ENCODE measurements at regions not wholly inside any gene's neighbourhood (a gene's known extent, or its start where the extent isn't known, plus 50 kb on each side); places are given as distances from the start of the nearest gene placed in this dataset.

DNA sequence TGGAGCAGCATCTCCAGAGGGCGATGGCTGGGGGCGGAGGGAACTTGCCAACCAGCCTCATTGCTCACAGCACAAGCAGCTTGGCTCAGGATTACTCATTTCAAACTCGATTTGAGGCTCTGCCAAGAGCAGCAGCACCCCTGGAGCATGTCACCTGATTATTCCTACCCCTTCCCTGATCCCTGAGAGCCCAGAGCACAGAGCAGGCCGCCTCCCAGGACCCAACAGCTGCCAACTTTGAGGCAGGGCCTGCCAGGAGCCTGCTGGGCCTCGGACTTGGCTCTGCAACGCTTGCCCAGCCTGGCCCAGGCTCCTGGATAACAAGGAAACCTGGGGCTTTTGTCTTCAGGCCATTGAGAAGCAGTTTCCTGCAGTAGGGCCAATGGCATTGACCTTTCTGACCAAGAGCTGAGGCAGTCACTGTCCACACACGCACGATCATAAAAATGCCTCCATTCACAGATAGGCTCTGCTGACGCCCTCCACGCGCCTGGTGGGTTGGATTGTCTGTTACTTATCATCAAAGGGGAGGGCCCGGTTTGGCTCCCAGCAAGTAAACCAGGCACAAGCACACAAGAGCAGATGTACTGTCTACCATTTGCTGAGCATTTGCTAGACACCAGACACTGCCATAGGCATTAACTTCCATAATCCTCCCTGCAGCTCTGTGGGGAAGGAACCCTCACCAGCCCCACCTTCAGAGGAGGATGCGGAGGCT is 406.6 kb upstream of the EEF2KMT start:
- H3K36me3 ChIP-seq (ENCODE audit: control insufficient read depth in 3 of 3, insufficient read depth in 2 of 3, low read depth in 1 of 3, low read length in 3 of 3): no peaks in the 10 kb centered on the region
- 25 to 48% (median 36%) methylated on average over 13 of the region's 13 CpGs for WGBS, 3 donors
- H3K27ac ChIP-seq (ENCODE audit: low read depth in 1 of 3, low read length in 2 of 3): no peak overlapping the region
- no peaks in the 10 kb centered on the region for H3K9me3 ChIP-seq (ENCODE audit: control insufficient read depth in 2 of 2, insufficient read depth in 1 of 2, low read depth in 1 of 2, low read length in 1 of 2)
- FAIRE-seq (no peak), DNase-seq (no peak)
- H3K4me3 ChIP-seq (ENCODE audit: low read depth in 1 of 3, low read length in 3 of 3): no peak overlapping the region
- H3K4me1 ChIP-seq (ENCODE audit: control insufficient read depth in 3 of 3, insufficient read depth in 2 of 3, low read depth in 1 of 3, low read length in 2 of 3): no peaks in the 10 kb centered on the region
- H3K27me3 ChIP-seq (ENCODE audit: control insufficient read depth in 3 of 3, insufficient read depth in 3 of 3, low read length in 3 of 3): no peaks in the 10 kb centered on the region

DNA sequence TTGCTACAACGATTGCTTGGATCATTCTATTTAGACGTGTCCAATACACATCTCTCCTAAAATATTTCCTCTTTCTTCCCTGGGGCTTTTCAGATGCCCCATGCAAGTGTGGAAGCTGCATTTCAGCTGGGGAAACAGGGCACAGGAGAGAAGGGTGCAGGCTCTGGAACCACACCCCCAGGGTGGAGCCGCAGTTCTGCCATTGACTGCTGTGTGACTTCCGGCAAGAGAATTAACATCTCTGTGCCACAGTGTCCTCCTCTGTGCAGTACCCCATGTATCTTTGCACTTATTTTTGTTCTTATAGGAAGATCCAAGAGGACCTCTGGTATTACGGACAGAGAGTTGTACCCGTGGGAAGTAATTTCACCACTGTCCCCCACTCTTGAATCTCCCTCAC is 405.3 kb upstream of the EEF2KMT start:
- Histone ChIP-seq H3K36me3 (ENCODE audit: control insufficient read depth in 3 of 3, insufficient read depth in 2 of 3, low read depth in 1 of 3, low read length in 3 of 3) (no peaks in the 10 kb centered on the region), H3K9me3 (ENCODE audit: control insufficient read depth in 2 of 2, insufficient read depth in 1 of 2, low read depth in 1 of 2, low read length in 1 of 2) (no peaks in the 10 kb centered on the region), H3K4me3 (ENCODE audit: low read depth in 1 of 3, low read length in 3 of 3) (no peak overlapping the region), H3K4me1 (ENCODE audit: control insufficient read depth in 3 of 3, insufficient read depth in 2 of 3, low read depth in 1 of 3, low read length in 2 of 3) (no peaks in the 10 kb centered on the region), H3K27ac (ENCODE audit: low read depth in 1 of 3, low read length in 2 of 3) (no peak overlapping the region), H3K27me3 (ENCODE audit: control insufficient read depth in 3 of 3, insufficient read depth in 3 of 3, low read length in 3 of 3) (no peaks in the 10 kb centered on the region)
- FAIRE-seq: no peak
- no peak for DNase-seq
- WGBS, 3 donors: 77 to 81% (median 78%) methylated on average over 6 of the region's 6 CpGs

- no peak overlapping the region for H3K4me3 ChIP-seq (ENCODE audit: low read depth in 1 of 3, low read length in 3 of 3)
- H3K9me3 ChIP-seq (ENCODE audit: control insufficient read depth in 2 of 2, insufficient read depth in 1 of 2, low read depth in 1 of 2, low read length in 1 of 2): no peaks in the 10 kb centered on the region
- H3K27me3 ChIP-seq (ENCODE audit: control insufficient read depth in 3 of 3, insufficient read depth in 3 of 3, low read length in 3 of 3): no peaks in the 10 kb centered on the region
- H3K27ac ChIP-seq (ENCODE audit: low read depth in 1 of 3, low read length in 2 of 3): no peak overlapping the region
- H3K4me1 ChIP-seq (ENCODE audit: control insufficient read depth in 3 of 3, insufficient read depth in 2 of 3, low read depth in 1 of 3, low read length in 2 of 3): no peaks in the 10 kb centered on the region
- no peaks in the 10 kb centered on the region for H3K36me3 ChIP-seq (ENCODE audit: control insufficient read depth in 3 of 3, insufficient read depth in 2 of 3, low read depth in 1 of 3, low read length in 3 of 3)
- DNase-seq: peak in 1 of 2 donors; percentile 15
- WGBS, 3 donors: 28 to 39% (median 30%) methylated on average over 7 of the region's 7 CpGs
- FAIRE-seq: no peak
These were observed 404.9 kb upstream of the EEF2KMT start for GRCh38 chr16:5502467-5502869.

DNA sequence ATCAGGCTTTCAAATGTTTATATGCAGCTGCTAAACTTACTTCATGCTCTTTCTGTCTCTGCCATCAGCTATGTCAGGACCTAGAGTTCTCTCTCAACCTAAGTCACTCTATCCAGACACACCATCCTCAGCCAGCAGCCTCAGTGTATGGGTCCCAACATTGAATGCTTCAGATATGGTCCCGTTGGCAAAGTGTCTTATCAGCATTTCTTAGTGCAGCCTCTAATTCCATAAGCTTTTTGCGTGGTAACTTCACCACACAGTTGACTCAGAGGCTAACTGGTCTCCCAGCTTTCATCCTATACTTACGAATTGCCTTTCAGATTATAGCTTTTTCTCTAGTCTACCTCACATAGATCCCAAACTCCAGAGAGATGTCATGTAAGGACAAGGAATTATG is 402.9 kb upstream of the EEF2KMT start:
- FAIRE-seq (no peak), DNase-seq (no peak)
- 69 to 75% (median 70%) methylated on average over 3 of the region's 3 CpGs for WGBS, 3 donors
- Histone ChIP-seq H3K27ac (ENCODE audit: low read depth in 1 of 3, low read length in 2 of 3) (no peak overlapping the region), H3K27me3 (ENCODE audit: control insufficient read depth in 3 of 3, insufficient read depth in 3 of 3, low read length in 3 of 3) (no peaks in the 10 kb centered on the region), H3K4me3 (ENCODE audit: low read depth in 1 of 3, low read length in 3 of 3) (no peak overlapping the region), H3K9me3 (ENCODE audit: control insufficient read depth in 2 of 2, insufficient read depth in 1 of 2, low read depth in 1 of 2, low read length in 1 of 2) (no peaks in the 10 kb centered on the region), H3K4me1 (ENCODE audit: control insufficient read depth in 3 of 3, insufficient read depth in 2 of 3, low read depth in 1 of 3, low read length in 2 of 3) (no peaks in the 10 kb centered on the region), H3K36me3 (ENCODE audit: control insufficient read depth in 3 of 3, insufficient read depth in 2 of 3, low read depth in 1 of 3, low read length in 3 of 3) (no peaks in the 10 kb centered on the region)

DNA sequence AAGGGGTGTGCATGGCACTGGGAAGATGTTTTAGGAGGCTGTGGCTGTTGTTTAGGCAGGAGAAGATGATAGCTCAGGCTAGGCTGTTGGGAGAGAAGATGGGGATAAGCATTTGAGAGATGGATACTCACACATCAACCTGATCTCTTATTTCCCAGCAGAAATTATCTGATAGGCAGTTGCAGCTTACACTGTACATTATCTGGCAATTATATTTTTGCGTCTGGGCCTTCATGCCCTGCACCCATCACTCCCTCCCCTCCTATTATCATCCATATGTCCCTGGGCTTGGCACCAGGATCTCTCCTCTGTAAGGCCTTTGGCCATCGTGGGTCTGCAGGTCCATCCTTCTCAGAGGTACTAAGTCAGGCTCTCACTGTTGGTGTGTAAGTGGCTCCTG is 401.0 kb upstream of the EEF2KMT start:
- no peak for FAIRE-seq
- no peaks in the 10 kb centered on the region for H3K9me3 ChIP-seq (ENCODE audit: control insufficient read depth in 2 of 2, insufficient read depth in 1 of 2, low read depth in 1 of 2, low read length in 1 of 2)
- 74 to 86% (median 80%) methylated on average over 2 of the region's 2 CpGs for WGBS, 3 donors
- H3K27me3 ChIP-seq (ENCODE audit: control insufficient read depth in 3 of 3, insufficient read depth in 3 of 3, low read length in 3 of 3): no peaks in the 10 kb centered on the region
- no peak overlapping the region for H3K4me3 ChIP-seq (ENCODE audit: low read depth in 1 of 3, low read length in 3 of 3)
- H3K27ac ChIP-seq (ENCODE audit: low read depth in 1 of 3, low read length in 2 of 3): no peak overlapping the region
- H3K36me3 ChIP-seq (ENCODE audit: control insufficient read depth in 3 of 3, insufficient read depth in 2 of 3, low read depth in 1 of 3, low read length in 3 of 3): no peaks in the 10 kb centered on the region
- no peaks in the 10 kb centered on the region for H3K4me1 ChIP-seq (ENCODE audit: control insufficient read depth in 3 of 3, insufficient read depth in 2 of 3, low read depth in 1 of 3, low read length in 2 of 3)
- no peak for DNase-seq

GRCh38 chr16:5496013-5496412 is 398.4 kb upstream of the EEF2KMT start:
- H3K27me3 ChIP-seq (ENCODE audit: control insufficient read depth in 3 of 3, insufficient read depth in 3 of 3, low read length in 3 of 3): no peaks in the 10 kb centered on the region
- H3K4me3 ChIP-seq (ENCODE audit: low read depth in 1 of 3, low read length in 3 of 3): no peak overlapping the region
- no peaks in the 10 kb centered on the region for H3K4me1 ChIP-seq (ENCODE audit: control insufficient read depth in 3 of 3, insufficient read depth in 2 of 3, low read depth in 1 of 3, low read length in 2 of 3)
- no peak overlapping the region for H3K27ac ChIP-seq (ENCODE audit: low read depth in 1 of 3, low read length in 2 of 3)
- no peak for FAIRE-seq
- no peak for DNase-seq
- no peaks in the 10 kb centered on the region for H3K9me3 ChIP-seq (ENCODE audit: control insufficient read depth in 2 of 2, insufficient read depth in 1 of 2, low read depth in 1 of 2, low read length in 1 of 2)
- no peaks in the 10 kb centered on the region for H3K36me3 ChIP-seq (ENCODE audit: control insufficient read depth in 3 of 3, insufficient read depth in 2 of 3, low read depth in 1 of 3, low read length in 3 of 3)
- 80 to 91% (median 85%) methylated on average over 6 of the region's 6 CpGs for WGBS, 3 donors

GRCh38 chr16:5490499-5490898 is 392.9 kb upstream of the EEF2KMT start:
- no peak for FAIRE-seq
- no peak overlapping the region for H3K4me3 ChIP-seq (ENCODE audit: low read depth in 1 of 3, low read length in 3 of 3)
- no peaks in the 10 kb centered on the region for H3K9me3 ChIP-seq (ENCODE audit: control insufficient read depth in 2 of 2, insufficient read depth in 1 of 2, low read depth in 1 of 2, low read length in 1 of 2)
- no peaks in the 10 kb centered on the region for H3K27me3 ChIP-seq (ENCODE audit: control insufficient read depth in 3 of 3, insufficient read depth in 3 of 3, low read length in 3 of 3)
- no peak overlapping the region for H3K27ac ChIP-seq (ENCODE audit: low read depth in 1 of 3, low read length in 2 of 3)
- DNase-seq: peak; percentile 11 to 36
- H3K4me1 ChIP-seq (ENCODE audit: control insufficient read depth in 3 of 3, insufficient read depth in 2 of 3, low read depth in 1 of 3, low read length in 2 of 3): no peaks in the 10 kb centered on the region
- no peaks in the 10 kb centered on the region for H3K36me3 ChIP-seq (ENCODE audit: control insufficient read depth in 3 of 3, insufficient read depth in 2 of 3, low read depth in 1 of 3, low read length in 3 of 3)
- WGBS, 3 donors: 10 to 16% (median 12%) methylated on average over 18 of the region's 18 CpGs

DNA sequence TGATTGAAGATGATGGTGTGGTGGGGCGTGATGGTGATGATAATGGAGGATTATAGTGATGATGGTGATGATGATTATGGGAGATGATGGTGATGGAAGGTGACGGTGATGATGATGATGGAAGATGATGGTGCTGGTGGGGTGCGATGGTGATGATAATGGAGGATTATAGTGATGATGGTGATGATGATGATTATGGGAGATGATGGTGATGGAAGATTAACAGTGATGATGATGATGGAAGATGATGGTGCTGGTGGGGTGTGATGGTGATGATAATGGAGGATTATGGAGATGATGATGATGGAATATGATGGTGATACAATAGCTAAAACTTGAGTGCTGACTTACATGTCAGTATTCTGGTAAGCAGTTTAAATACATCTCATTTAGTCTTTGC is 391.0 kb upstream of the EEF2KMT start:
- no peaks in the 10 kb centered on the region for H3K36me3 ChIP-seq (ENCODE audit: control insufficient read depth in 3 of 3, insufficient read depth in 2 of 3, low read depth in 1 of 3, low read length in 3 of 3)
- no peaks in the 10 kb centered on the region for H3K27me3 ChIP-seq (ENCODE audit: control insufficient read depth in 3 of 3, insufficient read depth in 3 of 3, low read length in 3 of 3)
- DNase-seq (no peak), FAIRE-seq (no peak)
- 44 to 77% (median 44%) methylated on average over 3 of the region's 3 CpGs for WGBS, 3 donors
- H3K9me3 ChIP-seq (ENCODE audit: control insufficient read depth in 2 of 2, insufficient read depth in 1 of 2, low read depth in 1 of 2, low read length in 1 of 2): no peaks in the 10 kb centered on the region
- H3K27ac ChIP-seq (ENCODE audit: low read depth in 1 of 3, low read length in 2 of 3): no peak overlapping the region
- H3K4me3 ChIP-seq (ENCODE audit: low read depth in 1 of 3, low read length in 3 of 3): no peak overlapping the region
- no peaks in the 10 kb centered on the region for H3K4me1 ChIP-seq (ENCODE audit: control insufficient read depth in 3 of 3, insufficient read depth in 2 of 3, low read depth in 1 of 3, low read length in 2 of 3)

DNA sequence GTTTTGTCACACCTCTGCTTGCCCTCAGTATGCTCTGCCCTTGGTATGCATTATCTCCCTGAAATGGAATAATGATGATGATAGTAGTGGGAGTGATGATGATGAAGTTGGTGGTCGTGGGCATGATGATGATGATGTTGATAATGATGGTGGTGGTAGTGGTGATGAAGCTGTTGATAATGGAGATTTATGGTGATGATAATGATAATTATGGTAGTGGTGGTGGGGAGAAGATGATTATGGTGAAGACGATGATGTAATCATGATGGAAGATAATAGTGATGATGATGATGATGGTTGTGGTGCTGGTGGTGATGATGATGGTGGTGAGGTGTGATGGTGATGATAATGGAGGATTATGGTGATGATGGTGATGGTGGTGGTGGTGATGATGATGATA is 390.1 kb upstream of the EEF2KMT start:
- Histone ChIP-seq H3K27me3 (ENCODE audit: control insufficient read depth in 3 of 3, insufficient read depth in 3 of 3, low read length in 3 of 3) (no peaks in the 10 kb centered on the region), H3K4me3 (ENCODE audit: low read depth in 1 of 3, low read length in 3 of 3) (no peak overlapping the region), H3K36me3 (ENCODE audit: control insufficient read depth in 3 of 3, insufficient read depth in 2 of 3, low read depth in 1 of 3, low read length in 3 of 3) (no peaks in the 10 kb centered on the region), H3K27ac (ENCODE audit: low read depth in 1 of 3, low read length in 2 of 3) (no peak overlapping the region), H3K9me3 (ENCODE audit: control insufficient read depth in 2 of 2, insufficient read depth in 1 of 2, low read depth in 1 of 2, low read length in 1 of 2) (no peaks in the 10 kb centered on the region), H3K4me1 (ENCODE audit: control insufficient read depth in 3 of 3, insufficient read depth in 2 of 3, low read depth in 1 of 3, low read length in 2 of 3) (no peaks in the 10 kb centered on the region)
- DNase-seq (no peak), FAIRE-seq (no peak)
- 73 to 80% (median 74%) methylated on average over 2 of the region's 2 CpGs for WGBS, 3 donors

All from small intestine (tissue), 7 donors.